ENCODE measurements at regions not wholly inside any gene's neighbourhood (a gene's known extent, or its start where the extent isn't known, plus 50 kb on each side); places are given as distances from the start of the nearest gene placed in this dataset.
A peak's percentile ranks its signal among the peaks of the same experiment; 100 is the strongest.

GRCh38 chr11:11011617-11012016 lies 153.8 kb upstream of the ZBED5 start:
- DNase-seq (ENCODE audit: low read depth) = no peak

GRCh38 chr11:11010624-11011127 lies 152.8 kb upstream of the ZBED5 start:
- peak; percentile 34 for DNase-seq (ENCODE audit: low read depth)

- DNase-seq (ENCODE audit: low read depth) = no peak
Observed at GRCh38 chr11:11009179-11009578, 151.3 kb upstream of the ZBED5 start.

- no peak for DNase-seq (ENCODE audit: low read depth)
Observed at GRCh38 chr11:11004069-11004468, 146.2 kb upstream of the ZBED5 start.

GRCh38 chr11:11003226-11003625 lies 145.4 kb upstream of the ZBED5 start:
- no peak for DNase-seq (ENCODE audit: low read depth)

- DNase-seq (ENCODE audit: low read depth) = no peak
Observed at GRCh38 chr11:11000579-11001283, 142.9 kb upstream of the ZBED5 start.

GRCh38 chr11:10998674-10999073 lies 140.8 kb upstream of the ZBED5 start:
- DNase-seq (ENCODE audit: low read depth) = no peak

- no peak for DNase-seq (ENCODE audit: low read depth)
Observed at GRCh38 chr11:10996678-10997077, 138.8 kb upstream of the ZBED5 start.

GRCh38 chr11:10993640-10994039 lies 135.8 kb upstream of the ZBED5 start:
- no peak for DNase-seq (ENCODE audit: low read depth)

GRCh38 chr11:10993186-10993585 lies 135.3 kb upstream of the ZBED5 start:
- DNase-seq (ENCODE audit: low read depth) = no peak

- no peak for DNase-seq (ENCODE audit: low read depth)
Observed at GRCh38 chr11:10991393-10991792, 133.5 kb upstream of the ZBED5 start.

- no peak for DNase-seq (ENCODE audit: low read depth)
Observed at GRCh38 chr11:10990637-10991193, 132.9 kb upstream of the ZBED5 start.

- DNase-seq (ENCODE audit: low read depth) = no peak
Observed at GRCh38 chr11:10990160-10990559, 132.3 kb upstream of the ZBED5 start.

GRCh38 chr11:10986006-10986405 lies 128.2 kb upstream of the ZBED5 start:
- no peak for DNase-seq (ENCODE audit: low read depth)

- no peak for DNase-seq (ENCODE audit: low read depth)
Observed at GRCh38 chr11:10984742-10985141, 126.9 kb upstream of the ZBED5 start.

GRCh38 chr11:10984250-10984649 lies 126.4 kb upstream of the ZBED5 start:
- no peak for DNase-seq (ENCODE audit: low read depth)

- no peak for DNase-seq (ENCODE audit: low read depth)
Observed at GRCh38 chr11:10982704-10983510, 125.1 kb upstream of the ZBED5 start.

GRCh38 chr11:10979529-10979928 lies 121.7 kb upstream of the ZBED5 start:
- DNase-seq (ENCODE audit: low read depth) = no peak

GRCh38 chr11:10978198-10978597 lies 120.3 kb upstream of the ZBED5 start:
- DNase-seq (ENCODE audit: low read depth) = no peak

- DNase-seq (ENCODE audit: low read depth) = no peak
Observed at GRCh38 chr11:10975287-10975721, 117.5 kb upstream of the ZBED5 start.

GRCh38 chr11:10973416-10973815 lies 115.6 kb upstream of the ZBED5 start:
- DNase-seq (ENCODE audit: low read depth) = no peak

- DNase-seq (ENCODE audit: low read depth) = no peak
Observed at GRCh38 chr11:10970926-10971325, 113.1 kb upstream of the ZBED5 start.

- no peak for DNase-seq (ENCODE audit: low read depth)
Observed at GRCh38 chr11:10969387-10969786, 111.5 kb upstream of the ZBED5 start.
